Esophagus squamous epithelium (tissue), 5 donors: ENCODE measurements at regions not wholly inside any gene's neighbourhood (a gene's known extent, or its start where the extent isn't known, plus 50 kb on each side); places are given as distances from the start of the nearest gene placed in this dataset.

Experiments used
- DNase-seq: peaks from one replicate; lab custom pipeline; 2025; lab: John Stamatoyannopoulos, UW
- H3K27ac ChIP-seq, 4 donors: fragments of 200-600 bp; sonication (generic); one replicate each; pipeline ENCODE4 v1.5.1; 2016 to 2019; ENCODE audit warnings: mild to moderate bottlenecking in 1 of 4
- H3K27me3 ChIP-seq, 4 donors: fragments of 200-600 bp; sonication (generic); 1 replicate in 3 of 4; 2 replicates in 1 of 4; pipeline versions ENCODE4 v1.5.1 to v1.6.0; 2017 to 2021; ENCODE audit warnings: antibody characterized with exemption in 1 of 4
- H3K36me3 ChIP-seq, 3 donors: fragments of 200-600 bp; sonication (generic); one replicate each; pipeline ENCODE4 v1.5.1; 2016 to 2019
- H3K4me1 ChIP-seq, 3 donors: fragments of 200-600 bp; sonication (generic); one replicate each; pipeline ENCODE4 v1.5.1; 2017 to 2019
- H3K4me3 ChIP-seq, 4 donors: fragments of 200-600 bp; sonication (generic); 1 replicate in 3 of 4; 2 replicates in 1 of 4; pipeline ENCODE4 v1.5.1; 2016 to 2019; ENCODE audit warnings: mild to moderate bottlenecking in 2 of 4, moderate library complexity in 1 of 4
- H3K9me3 ChIP-seq, 3 donors: fragments of 200-600 bp; sonication (generic); one replicate each; pipeline ENCODE4 v1.5.1; 2016 to 2019
- CTCF ChIP-seq, 6 experiments: fragments of 450-650 bp in 4 of 6; fragments of 200-600 bp in 2 of 6; sonication (generic) in 2 of 6; IDR thresholded peaks; one replicate each; pipeline ENCODE4 v1.5.1; 2016 to 2019; ENCODE audit warnings: antibody characterized with exemption in 6 of 6, mild to moderate bottlenecking in 4 of 6, moderate library complexity in 4 of 6
- POLR2A ChIP-seq, 4 donors: fragments of 450-650 bp; IDR thresholded peaks; one replicate each; pipeline ENCODE4 v1.6.1; 2017; ENCODE audit warnings: antibody characterized with exemption in 4 of 4, mild to moderate bottlenecking in 4 of 4, moderate library complexity in 3 of 4
- WGBS, 2 donors: methylation state at CpG; one replicate each; pipeline ENCODE4 v1.1.5; 2018; 5-methylcytosine and 5-hydroxymethylcytosine counted together
- intact Hi-C: fragments of 100-400 bp; cut with DNase I; formaldehyde crosslinking; loops from one replicate; pipeline ENCODE4 v1.15.0; 2022
- donor health status: DM: yes; HTN: yes; CAD: no.

GRCh38 chr6:168968228-168968627 lies 285.4 kb downstream of the THBS2 start:
- H3K4me3 ChIP-seq, result no peak overlapping the region
- no peaks in the 10 kb centered on the region for H3K36me3 ChIP-seq
- H3K4me1 ChIP-seq, result peaks cover 0 to 14% (median 3%) of the 10 kb centered on the region in 3 donors
- H3K27me3 ChIP-seq, result no peaks in the 10 kb centered on the region
- peak overlapping the region in 3 of 4 donors; percentile 8 to 43 (median 37) for H3K27ac ChIP-seq
- WGBS, 2 donors, result 24 to 36% methylated on average over 10 of the region's 10 CpGs
- TF ChIP-seq CTCF (IDR thresholded peaks at IDR 0.05), result no peak
- no peak for TF ChIP-seq POLR2A (IDR thresholded peaks at IDR 0.05)
- intact Hi-C loops, result no loop called here
- H3K9me3 ChIP-seq, result no peaks in the 10 kb centered on the region
- no peak for DNase-seq

DNA sequence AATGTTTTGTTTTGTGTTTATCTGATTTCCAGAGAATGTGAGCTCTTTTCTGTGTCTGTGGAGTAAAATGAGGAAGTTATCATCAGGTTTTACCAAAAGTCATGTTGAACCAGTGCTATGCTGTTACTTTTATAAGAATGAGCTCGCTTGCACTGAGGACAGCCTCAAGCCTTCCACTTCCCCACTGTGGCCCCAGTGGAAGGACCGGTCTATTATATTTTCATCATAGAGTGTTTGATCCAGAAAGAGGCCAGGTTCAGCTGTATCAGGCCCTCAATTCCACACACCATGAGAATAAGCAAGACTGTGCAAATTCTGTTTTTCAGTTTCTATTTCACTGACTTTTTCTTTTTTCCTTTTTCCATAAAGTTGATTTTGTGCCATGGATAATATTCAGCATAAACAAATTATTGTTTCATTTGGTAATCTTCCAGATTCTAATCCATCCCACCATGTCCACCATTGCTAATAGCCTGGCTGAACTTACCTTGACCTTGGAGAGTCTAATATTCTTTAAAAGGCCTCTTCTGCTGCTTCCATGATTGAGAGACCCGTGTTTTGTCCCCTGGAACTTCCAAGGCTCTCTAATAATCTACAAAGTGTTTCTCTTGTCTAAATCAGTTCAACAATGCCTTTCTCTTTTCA lies 286.2 kb downstream of the THBS2 start:
- Histone ChIP-seq H3K4me1 (peaks cover 0 to 14% (median 3%) of the 10 kb centered on the region in 3 donors), H3K4me3 (no peak overlapping the region), H3K36me3 (no peaks in the 10 kb centered on the region), H3K27ac (peak overlapping the region in 2 of 4 donors; percentile 8 to 37), H3K27me3 (no peaks in the 10 kb centered on the region), H3K9me3 (no peaks in the 10 kb centered on the region)
- no peak for DNase-seq
- intact Hi-C loops, result no loop called here
- no peak for TF ChIP-seq CTCF (IDR thresholded peaks at IDR 0.05)
- TF ChIP-seq POLR2A (IDR thresholded peaks at IDR 0.05), result no peak
- 50 to 70% methylated on average over 3 of the region's 3 CpGs for WGBS, 2 donors

DNA sequence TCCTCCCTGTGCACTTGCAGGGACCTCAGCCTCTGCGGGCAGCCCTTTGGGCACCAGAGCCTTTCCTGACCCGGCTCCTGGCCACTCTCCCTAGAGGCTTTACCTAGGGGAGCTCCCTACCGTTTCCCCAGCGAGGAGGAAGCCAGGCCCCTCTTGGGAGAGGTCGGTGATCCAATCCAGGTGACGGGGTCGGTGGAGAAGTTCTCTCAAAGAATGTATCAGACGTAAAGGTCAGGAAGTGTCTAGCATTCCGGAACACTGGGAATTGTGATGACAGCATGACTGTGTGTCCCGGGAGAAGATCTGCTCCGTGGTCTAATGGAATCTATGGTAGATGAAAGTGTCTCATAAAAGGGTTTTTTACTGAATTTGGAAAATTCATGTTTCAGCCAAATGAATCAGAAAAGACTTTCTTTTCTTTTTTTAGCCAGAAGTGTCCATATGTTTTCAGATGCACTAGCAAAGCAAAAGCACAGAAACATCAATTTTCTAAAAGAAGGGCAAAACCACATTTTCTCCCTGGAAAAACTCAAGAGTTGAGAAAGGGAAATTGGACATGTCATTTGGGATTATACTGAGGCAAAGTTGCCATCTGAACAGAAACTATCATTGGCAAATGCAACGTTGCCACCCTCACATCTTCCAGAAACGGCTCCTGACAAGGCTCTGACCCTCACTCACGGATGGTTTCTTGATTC lies 289.4 kb downstream of the THBS2 start:
- no peak overlapping the region for H3K27ac ChIP-seq
- WGBS, 2 donors, result 75 to 84% methylated on average over 7 to 8 of the region's 14 CpGs

GRCh38 chr6:168962886-168963285 lies 290.8 kb downstream of the THBS2 start:
- 68 to 80% methylated on average over 10 to 14 of the region's 14 CpGs for WGBS, 2 donors

More for the DNA sequence above, 289.4 kb downstream of the THBS2 start:
- Histone ChIP-seq H3K27me3 (no peaks in the 10 kb centered on the region), H3K4me3 (no peak overlapping the region), H3K4me1 (peaks cover 0 to 14% (median 3%) of the 10 kb centered on the region in 3 donors), H3K36me3 (no peaks in the 10 kb centered on the region), H3K9me3 (no peaks in the 10 kb centered on the region)
- TF ChIP-seq POLR2A (IDR thresholded peaks at IDR 0.05) (no peak), CTCF (IDR thresholded peaks at IDR 0.05) (no peak)
- DNase-seq, result no peak
- intact Hi-C loops, result no loop called here

More at GRCh38 chr6:168962886-168963285, 290.8 kb downstream of the THBS2 start:
- no peaks in the 10 kb centered on the region for H3K9me3 ChIP-seq
- H3K36me3 ChIP-seq, result no peaks in the 10 kb centered on the region
- H3K27me3 ChIP-seq, result no peaks in the 10 kb centered on the region
- H3K4me1 ChIP-seq, result peaks cover 0 to 8% (median 3%) of the 10 kb centered on the region in 3 donors
- H3K4me3 ChIP-seq, result no peak overlapping the region
- no peak for TF ChIP-seq POLR2A (IDR thresholded peaks at IDR 0.05)
- TF ChIP-seq CTCF (IDR thresholded peaks at IDR 0.05), result no peak
- no peak overlapping the region for H3K27ac ChIP-seq
- DNase-seq, result no peak
- intact Hi-C loops, result no loop called here
